Gastrocnemius medialis (tissue), 4 donors: ENCODE measurements at regions not wholly inside any gene's neighbourhood (a gene's known extent, or its start where the extent isn't known, plus 50 kb on each side); places are given as distances from the start of the nearest gene placed in this dataset.

Experiments used
- ATAC-seq, 2 donors: fragments of 150-250 bp; one replicate each; pipeline ENCODE4 v1.9.1; 2016
- DNase-seq, 2 donors: peaks; one replicate each; pipeline ENCODE4 v3.0.0-alpha.2; 2019
- H3K27ac ChIP-seq, 4 donors: fragments of 200-600 bp; sonication (generic); 1 replicate in 1 of 4; 2 replicates in 3 of 4; pipeline ENCODE4 v1.5.1; 2016 to 2018; ENCODE audit warnings: mild to moderate bottlenecking in 2 of 4, moderate library complexity in 1 of 4
- H3K27me3 ChIP-seq, 3 donors: fragments of 200-600 bp; sonication (generic) in 2 of 3; 1 replicate in 1 of 3; 2 replicates in 2 of 3; pipeline versions ENCODE4 v1.5.1 to v1.6.0; 2016 to 2019; ENCODE audit warnings: mild to moderate bottlenecking in 1 of 3, moderate library complexity in 1 of 3
- H3K36me3 ChIP-seq, 2 donors: fragments of 200-600 bp; sonication (generic) in 1 of 2; one replicate each; pipeline ENCODE4 v1.5.1; 2017 to 2018
- H3K4me1 ChIP-seq, 2 donors: fragments of 200-600 bp; sonication (generic) in 1 of 2; one replicate each; pipeline ENCODE4 v1.5.1; 2016 to 2017; ENCODE audit warnings: mild to moderate bottlenecking in 2 of 2
- H3K4me3 ChIP-seq, 4 donors: fragments of 200-600 bp; sonication (generic) in 3 of 4; 1 replicate in 1 of 4; 2 replicates in 3 of 4; pipeline ENCODE4 v1.5.1; 2016 to 2019; ENCODE audit warnings: mild to moderate bottlenecking in 2 of 4
- H3K9me3 ChIP-seq, 3 donors: fragments of 200-600 bp; sonication (generic) in 2 of 3; 1 replicate in 1 of 3; 2 replicates in 2 of 3; pipeline ENCODE4 v1.5.1; 2016 to 2019
- CTCF ChIP-seq, 5 experiments: fragments of 450-650 bp in 3 of 5; fragments of 200-600 bp in 2 of 5; sonication (generic) in 2 of 5; IDR thresholded peaks in 4 of 5; conservative IDR thresholded peaks in 1 of 5; 1 replicate in 4 of 5; 2 replicates in 1 of 5; pipeline ENCODE4 v1.5.1; 2016 to 2019; ENCODE audit warnings: antibody characterized with exemption in 5 of 5, mild to moderate bottlenecking in 3 of 5, moderate library complexity in 3 of 5
- POLR2A ChIP-seq, 2 donors: fragments of 450-650 bp; IDR thresholded peaks; one replicate each; pipeline ENCODE4 v1.6.1; 2017; ENCODE audit warnings: antibody characterized with exemption in 2 of 2, mild to moderate bottlenecking in 2 of 2, moderate library complexity in 2 of 2
- in situ Hi-C, 4 donors: fragments of 200-750 bp; cut with MboI; loops; one replicate each; pipeline versions ENCODE4 v1.15.0 to v1.8.0; 2017; ENCODE audit warnings: low sequenced_read_pairs in 4 of 4
- intact Hi-C: fragments of 100-400 bp; cut with DNase I; formaldehyde crosslinking; loops from one replicate; pipeline ENCODE4 v1.15.1; 2023; ENCODE audit warnings: low total_unique reads

- DNase-seq (no peak), ATAC-seq (no peak)
- Histone ChIP-seq H3K4me3 (no peak overlapping the region), H3K27ac (no peak overlapping the region), H3K4me1 (no peaks in the 10 kb centered on the region), H3K9me3 (no peaks in the 10 kb centered on the region), H3K27me3 (no peaks in the 10 kb centered on the region), H3K36me3 (no peaks in the 10 kb centered on the region)
- TF ChIP-seq CTCF (IDR thresholded peaks at IDR 0.05 in 4 of 5, conservative IDR thresholded peaks at IDR 0.05 in 1 of 5) (no peak), POLR2A (IDR thresholded peaks at IDR 0.05) (no peak)
- intact Hi-C loops (no loop called here), in situ Hi-C loops (no loop called here)
Observed at GRCh38 chr5:163248871-163249270, 188.5 kb upstream of the CCNG1 start.

- ATAC-seq (no peak), DNase-seq (no peak)
- Histone ChIP-seq H3K4me1 (no peaks in the 10 kb centered on the region), H3K27ac (no peak overlapping the region), H3K27me3 (no peaks in the 10 kb centered on the region), H3K9me3 (no peaks in the 10 kb centered on the region), H3K36me3 (no peaks in the 10 kb centered on the region), H3K4me3 (no peak overlapping the region)
- in situ Hi-C loops (no loop called here), intact Hi-C loops (no loop called here)
- TF ChIP-seq POLR2A (IDR thresholded peaks at IDR 0.05), result no peak
- no peak for TF ChIP-seq CTCF (IDR thresholded peaks at IDR 0.05 in 4 of 5, conservative IDR thresholded peaks at IDR 0.05 in 1 of 5)
Observed at GRCh38 chr5:163252950-163253349, 184.4 kb upstream of the CCNG1 start.

GRCh38 chr5:163259495-163259894 is 177.9 kb upstream of the CCNG1 start:
- ATAC-seq, result no peak
- in situ Hi-C loops (no loop called here), intact Hi-C loops (no loop called here)

GRCh38 chr5:163260471-163260870 is 176.9 kb upstream of the CCNG1 start:
- no peaks in the 10 kb centered on the region for H3K27me3 ChIP-seq
- DNase-seq (no peak), ATAC-seq (no peak)
- H3K4me1 ChIP-seq, result no peaks in the 10 kb centered on the region
- no peaks in the 10 kb centered on the region for H3K36me3 ChIP-seq
- no peak for TF ChIP-seq CTCF (IDR thresholded peaks at IDR 0.05 in 4 of 5, conservative IDR thresholded peaks at IDR 0.05 in 1 of 5)
- no peak for TF ChIP-seq POLR2A (IDR thresholded peaks at IDR 0.05)
- no peaks in the 10 kb centered on the region for H3K9me3 ChIP-seq
- H3K4me3 ChIP-seq, result no peak overlapping the region
- no peak overlapping the region for H3K27ac ChIP-seq
- in situ Hi-C loops (no loop called here), intact Hi-C loops (no loop called here)

More at GRCh38 chr5:163259495-163259894, 177.9 kb upstream of the CCNG1 start:
- Histone ChIP-seq H3K27ac (no peak overlapping the region), H3K36me3 (no peaks in the 10 kb centered on the region), H3K4me3 (no peak overlapping the region), H3K4me1 (no peaks in the 10 kb centered on the region), H3K9me3 (no peaks in the 10 kb centered on the region), H3K27me3 (no peaks in the 10 kb centered on the region)
- DNase-seq, result no peak
- TF ChIP-seq CTCF (IDR thresholded peaks at IDR 0.05 in 4 of 5, conservative IDR thresholded peaks at IDR 0.05 in 1 of 5), result no peak
- no peak for TF ChIP-seq POLR2A (IDR thresholded peaks at IDR 0.05)

- no peak for TF ChIP-seq POLR2A (IDR thresholded peaks at IDR 0.05)
- TF ChIP-seq CTCF (IDR thresholded peaks at IDR 0.05 in 4 of 5, conservative IDR thresholded peaks at IDR 0.05 in 1 of 5), result no peak
- Histone ChIP-seq H3K4me3 (no peak overlapping the region), H3K36me3 (no peaks in the 10 kb centered on the region), H3K9me3 (no peaks in the 10 kb centered on the region), H3K4me1 (no peaks in the 10 kb centered on the region), H3K27ac (no peak overlapping the region), H3K27me3 (no peaks in the 10 kb centered on the region)
- in situ Hi-C loops (no loop called here), intact Hi-C loops (no loop called here)
- DNase-seq, result no peak
- ATAC-seq, result no peak
Observed at GRCh38 chr5:163260961-163261360, 176.4 kb upstream of the CCNG1 start.
